ENCODE measurements at regions not wholly inside any gene's neighbourhood (a gene's known extent, or its start where the extent isn't known, plus 50 kb on each side); places are given as distances from the start of the nearest gene placed in this dataset.
"Not testable (repeated sequence)": the region's sequence is repeated elsewhere in the genome, so short reads cannot be mapped to it uniquely, and the experiment has no call there.

DNA sequence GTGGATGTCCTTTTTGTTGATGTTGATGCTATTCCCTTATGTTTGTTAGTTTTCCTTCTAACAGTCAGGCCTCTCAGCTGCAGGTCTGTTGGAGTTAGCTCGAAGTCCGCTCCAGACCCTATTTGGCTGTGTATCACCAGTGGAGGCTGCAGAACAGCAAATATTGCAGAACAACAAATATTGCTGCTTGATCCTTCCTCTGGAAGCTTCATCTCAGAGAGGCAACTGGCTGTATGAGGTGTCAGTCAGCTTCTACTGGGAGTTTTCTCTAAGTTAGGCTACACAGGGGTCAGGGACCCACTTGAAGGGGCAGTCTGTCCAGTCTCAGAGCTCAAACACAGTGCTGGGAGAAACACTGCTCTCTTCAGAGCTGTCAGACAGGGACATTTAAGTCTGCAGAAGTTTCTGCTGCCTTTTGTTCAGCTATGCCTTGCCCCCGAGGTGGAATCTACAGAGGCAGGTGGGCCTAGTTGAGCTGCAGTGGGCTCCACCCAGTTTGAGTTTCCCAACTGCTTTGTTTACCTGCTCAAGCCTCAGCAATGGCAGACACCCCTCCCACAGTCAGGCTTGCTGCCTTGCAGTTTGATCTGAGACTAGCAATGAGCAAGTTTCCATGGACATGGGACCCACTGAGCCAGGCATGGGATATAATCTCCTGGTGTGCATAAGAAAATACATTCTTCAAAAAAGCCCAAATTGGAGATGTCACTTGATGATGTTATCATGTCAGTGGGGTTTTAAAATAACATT lies 99.5 kb downstream of the KDM5D start:
- DNase-seq: no peak

DNA sequence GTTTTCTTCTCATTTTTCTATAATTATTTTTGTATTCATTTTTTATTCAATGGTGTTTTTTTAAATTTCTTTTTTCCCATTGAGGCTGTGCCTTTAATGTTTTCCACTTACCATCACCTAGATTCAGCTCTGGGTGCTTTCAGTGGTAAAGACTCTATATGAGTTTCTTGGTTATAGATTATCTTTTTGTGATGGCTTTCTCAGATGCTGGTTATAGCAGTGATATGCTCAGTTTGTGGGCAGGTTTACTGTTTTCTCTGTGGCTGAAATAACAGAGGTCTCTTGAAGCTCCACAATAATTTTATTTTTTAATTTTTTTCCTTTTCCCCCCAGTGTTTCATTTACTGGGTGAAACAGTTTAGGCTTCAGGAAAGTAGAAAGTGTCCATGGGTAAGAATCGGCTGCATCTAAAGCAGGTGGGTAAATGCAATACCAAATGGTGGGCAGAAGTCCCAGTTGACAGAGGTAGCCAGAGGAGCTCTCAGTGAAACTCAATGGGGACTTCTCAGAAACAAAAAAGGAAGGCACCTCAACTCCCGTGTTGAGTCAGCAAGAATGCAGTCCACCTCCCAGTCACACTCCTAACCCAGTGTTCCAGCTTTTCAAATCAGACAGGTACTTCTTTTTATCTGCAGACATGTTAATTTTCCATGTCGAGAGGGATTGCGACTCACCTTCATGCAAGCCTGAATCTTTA lies 106.7 kb downstream of the KDM5D start:
- DNase-seq: no peak

DNA sequence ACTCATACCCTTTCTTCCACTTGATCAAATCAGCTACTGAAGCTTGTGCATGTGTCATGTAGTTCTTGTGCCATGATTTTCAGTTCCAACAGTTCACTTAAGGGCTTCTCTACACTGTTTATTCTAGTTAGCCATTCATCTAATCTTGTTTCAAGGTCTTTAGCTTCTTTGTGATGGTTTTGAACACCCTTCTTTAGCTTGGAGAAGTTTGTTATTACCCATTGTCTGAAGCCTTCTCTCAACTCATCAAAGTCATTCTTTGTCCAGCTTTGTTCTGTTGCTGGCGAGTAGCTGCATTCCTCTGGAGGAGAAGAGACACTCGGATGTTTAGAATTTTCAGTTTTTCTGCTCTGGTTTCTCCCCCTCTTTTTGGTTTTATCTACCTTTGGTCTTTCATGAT lies 115.6 kb downstream of the KDM5D start:
- DNase-seq: no peak

DNA sequence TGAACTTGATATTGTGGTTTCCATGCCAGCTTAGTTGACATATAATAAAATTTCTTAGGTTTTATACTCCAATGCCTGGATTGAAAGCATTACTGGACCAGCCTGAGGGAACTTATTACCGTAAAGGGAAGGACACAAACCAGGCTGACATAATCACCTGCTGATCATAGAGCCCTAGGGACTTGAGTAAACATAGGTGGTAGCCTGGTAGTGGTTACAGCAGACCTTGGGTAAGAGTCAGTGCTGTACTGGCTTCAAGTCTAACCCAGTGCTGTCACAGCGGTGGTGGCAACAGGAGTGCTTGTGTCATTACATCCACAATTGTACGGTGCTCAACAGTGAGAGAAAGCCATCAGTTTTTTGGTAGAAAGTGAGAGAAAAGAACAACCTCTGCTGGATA lies 122.1 kb downstream of the KDM5D start:
- DNase-seq: no peak

DNA sequence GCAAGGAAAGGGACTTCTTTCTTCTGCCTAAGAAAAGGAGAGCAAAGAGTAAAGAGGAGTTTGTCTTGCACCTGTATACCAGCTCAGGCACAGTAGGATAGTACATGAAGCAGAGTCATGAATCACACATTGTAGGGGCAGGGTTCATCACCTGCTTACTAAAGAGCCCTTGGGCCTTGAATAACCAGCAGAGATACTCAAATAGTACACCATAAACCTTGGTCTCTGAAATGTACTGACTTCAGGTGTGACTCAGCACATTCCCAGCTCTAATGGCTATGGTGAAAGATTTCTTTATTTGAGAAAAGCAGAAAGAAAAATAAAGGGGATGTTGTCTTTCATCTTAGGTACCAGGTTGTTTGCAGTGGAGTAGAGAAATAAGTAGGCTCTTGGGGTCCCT lies 122.8 kb downstream of the KDM5D start:
- no peak for DNase-seq

DNA sequence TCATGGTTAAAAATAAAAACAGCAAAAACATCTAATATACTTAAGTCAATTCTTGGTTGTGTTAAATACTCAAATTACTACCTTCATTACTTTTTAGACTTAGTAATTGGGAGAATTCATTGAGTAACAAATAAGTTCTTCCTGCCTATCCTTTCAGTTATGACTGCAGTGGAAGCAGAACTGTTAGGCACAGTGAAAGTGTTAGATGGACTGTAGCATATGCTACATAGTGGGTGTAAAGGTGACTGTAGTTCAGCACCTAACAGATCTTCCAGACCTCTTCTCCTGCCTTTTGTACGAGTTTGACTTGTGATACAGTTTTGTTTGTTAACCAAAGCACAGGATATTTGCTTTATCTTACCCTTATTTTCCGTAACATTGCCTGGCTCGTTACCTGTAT lies 143.4 kb downstream of the KDM5D start:
- DNase-seq: no peak

DNA sequence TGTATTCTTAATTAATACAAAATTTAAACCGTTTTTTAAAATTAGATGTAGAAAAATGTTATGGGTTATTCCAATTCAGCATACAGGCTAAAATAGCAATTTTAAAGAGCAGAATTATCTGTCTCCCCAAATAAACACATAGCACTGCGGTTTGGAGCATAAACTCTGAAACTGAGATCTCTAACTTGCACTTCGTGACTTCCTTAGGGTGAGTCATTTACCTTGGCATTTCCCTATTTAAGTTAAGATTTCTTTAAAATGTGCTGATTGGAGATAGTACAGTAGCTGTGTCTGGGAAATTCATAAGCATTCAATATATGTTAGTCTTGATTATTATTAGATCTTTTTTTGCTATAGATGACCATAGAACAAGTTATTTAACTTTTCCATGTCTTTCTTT lies 143.8 kb downstream of the KDM5D start:
- no peak for DNase-seq

DNA sequence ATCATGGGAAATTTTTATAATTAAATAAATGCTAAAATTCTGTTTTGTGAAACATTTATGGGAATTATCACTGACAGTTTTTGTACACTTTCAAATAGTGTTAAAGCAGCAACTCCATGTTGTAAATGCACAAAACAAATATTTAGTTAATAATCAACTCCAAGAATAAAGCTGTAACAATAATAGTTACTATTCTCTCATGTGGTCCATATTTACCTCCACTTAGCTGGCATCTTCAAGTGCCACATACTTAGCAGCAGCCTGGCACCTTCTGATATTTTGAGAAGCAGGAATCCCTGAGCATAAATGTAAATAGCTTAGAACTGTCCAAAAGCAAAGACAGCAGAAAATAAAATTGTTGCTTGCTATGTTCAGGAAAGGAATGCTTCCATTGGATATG lies 154.3 kb downstream of the KDM5D start:
- DNase-seq: no peak

DNA sequence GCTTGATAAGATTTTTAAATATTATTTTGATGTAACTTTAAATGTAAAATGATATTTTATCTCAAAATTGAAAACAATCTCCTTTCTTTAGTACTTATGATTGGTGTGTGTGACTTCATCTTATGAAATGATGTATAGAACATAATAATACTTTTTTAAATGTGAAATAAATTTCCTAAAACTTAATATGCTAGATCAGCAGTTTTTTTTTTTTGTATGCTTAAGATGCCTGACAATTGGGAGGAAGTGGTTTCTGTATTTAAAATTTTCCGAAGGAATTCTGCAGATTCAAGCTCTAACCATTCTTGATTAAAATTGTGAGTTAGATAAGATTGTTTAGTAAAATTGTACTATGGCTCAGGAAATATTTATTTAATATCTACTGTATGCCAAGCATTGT lies 154.9 kb downstream of the KDM5D start:
- no peak for DNase-seq

DNA sequence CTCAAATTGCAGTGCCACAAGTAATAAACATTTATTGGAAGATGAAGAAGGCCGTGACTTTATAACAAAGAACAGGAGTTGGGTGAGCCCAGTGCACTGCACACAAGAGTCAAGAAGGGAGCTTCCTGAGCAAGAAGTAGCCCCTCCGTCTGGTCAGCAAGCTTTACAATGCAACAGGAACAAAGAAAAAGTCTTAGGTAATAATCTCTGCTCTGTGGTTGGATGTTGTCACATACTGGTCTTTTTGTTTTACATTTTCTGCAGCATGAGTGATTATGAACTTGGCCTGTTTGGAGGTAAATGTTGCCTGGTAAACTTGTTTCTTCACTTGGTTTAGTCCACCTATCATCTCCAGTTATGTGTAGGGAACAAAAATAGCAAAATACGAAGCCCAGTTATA lies 157.2 kb downstream of the KDM5D start:
- DNase-seq: no peak

DNA sequence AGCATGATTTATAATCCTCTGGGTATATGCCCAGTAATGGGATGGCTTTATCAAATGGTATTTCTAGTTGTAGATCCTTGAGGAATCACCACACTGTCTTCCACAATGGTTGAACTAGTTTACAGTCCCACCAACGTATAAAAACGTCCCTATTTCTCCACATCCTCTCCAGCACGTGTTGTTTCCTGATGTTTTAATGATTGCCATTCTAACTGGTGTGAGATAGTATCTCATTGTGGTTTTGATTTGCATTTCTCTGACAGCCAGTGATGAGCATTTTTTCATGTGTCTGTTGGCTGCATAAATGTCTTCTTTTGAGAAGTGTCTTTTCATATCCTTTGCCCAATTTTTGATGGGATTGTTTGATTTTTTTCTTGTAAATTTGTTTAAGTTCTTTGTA lies 163.5 kb downstream of the KDM5D start:
- DNase-seq: not testable (repeated sequence)

DNA sequence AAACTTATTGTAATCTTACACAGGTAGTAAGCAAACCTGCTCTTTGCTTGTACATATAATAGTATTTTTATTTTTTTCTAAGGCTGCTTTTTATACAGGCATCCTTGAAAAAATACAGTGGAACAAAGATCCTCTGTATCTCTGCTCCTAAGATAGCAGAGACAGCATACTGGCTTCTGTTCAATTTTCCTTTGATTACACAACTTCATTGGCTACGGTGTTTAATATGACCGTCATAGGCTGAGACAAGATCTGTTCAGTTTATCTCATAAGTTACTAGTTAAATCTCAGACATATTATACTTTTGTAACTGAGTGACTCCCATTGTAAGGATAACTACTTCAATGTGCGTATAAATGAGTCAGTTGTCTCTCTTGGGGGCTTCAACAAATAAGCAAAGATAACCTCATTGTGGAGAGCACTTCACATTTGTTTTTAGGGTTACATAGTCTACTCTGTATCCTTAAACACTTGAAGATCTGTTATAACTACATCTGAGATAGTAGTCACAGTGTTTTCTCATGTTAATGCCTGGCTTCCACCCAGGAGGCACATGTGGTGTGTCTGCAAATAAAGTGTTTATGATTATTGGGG lies 166.1 kb downstream of the KDM5D start:
- no peak for DNase-seq

DNA sequence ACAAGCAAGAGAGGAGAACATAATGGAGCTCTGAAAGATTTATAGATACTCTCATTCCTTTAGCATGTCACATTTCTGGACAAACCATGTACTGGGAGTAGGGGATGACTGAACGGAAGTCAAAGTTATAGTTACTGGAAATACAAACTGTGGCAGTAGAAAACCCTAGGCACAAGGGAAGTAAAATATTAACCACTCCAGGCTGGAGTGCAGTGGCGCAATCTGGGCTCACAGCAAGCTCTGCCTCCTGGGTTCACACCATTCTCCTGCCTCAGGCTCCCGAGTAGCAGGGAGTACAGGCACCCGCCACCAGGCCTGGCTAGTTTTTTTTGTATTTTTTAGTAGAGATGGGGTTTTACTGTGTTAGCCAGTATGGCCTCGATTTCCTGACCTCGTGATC lies 167.3 kb downstream of the KDM5D start:
- no peak for DNase-seq

DNA sequence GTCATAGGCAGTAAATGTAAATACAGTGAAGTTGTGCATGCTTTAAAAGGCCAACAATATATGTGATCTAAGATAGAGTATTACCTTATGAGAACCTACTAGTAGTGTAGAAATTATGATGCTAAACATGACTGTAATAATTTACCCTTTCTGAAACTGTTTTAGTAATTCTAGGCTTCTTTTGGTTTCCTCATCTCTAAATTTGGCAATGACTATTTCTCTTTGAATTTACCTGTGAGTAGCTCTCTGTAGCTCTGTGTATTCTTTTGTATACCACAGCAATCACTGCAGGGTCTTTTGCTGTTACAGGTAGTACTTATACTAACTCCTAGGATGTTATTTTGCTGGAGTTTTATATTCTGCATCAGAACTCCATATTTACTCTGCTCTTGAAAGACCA lies 169.6 kb downstream of the KDM5D start:
- no peak for DNase-seq

DNA sequence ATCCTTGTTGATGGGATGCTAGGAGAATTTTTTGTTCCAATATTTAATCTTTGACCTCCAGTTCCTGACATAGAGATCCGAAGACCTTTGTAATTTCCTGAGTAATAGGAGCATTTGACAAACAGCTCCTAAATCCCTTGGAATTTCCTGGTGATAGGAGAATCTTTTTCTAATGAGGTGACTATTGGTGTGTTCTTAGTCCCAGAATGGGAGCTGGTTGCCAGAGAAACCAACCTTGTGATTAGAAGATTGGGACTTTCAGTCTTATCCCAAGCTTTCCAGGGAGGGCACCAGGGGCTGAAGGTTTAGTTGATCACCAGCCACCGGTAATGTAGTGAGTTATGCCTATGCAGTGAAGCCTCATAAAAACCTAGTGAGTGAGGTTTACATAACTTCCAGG lies 170.9 kb downstream of the KDM5D start:
- DNase-seq: no peak

DNA sequence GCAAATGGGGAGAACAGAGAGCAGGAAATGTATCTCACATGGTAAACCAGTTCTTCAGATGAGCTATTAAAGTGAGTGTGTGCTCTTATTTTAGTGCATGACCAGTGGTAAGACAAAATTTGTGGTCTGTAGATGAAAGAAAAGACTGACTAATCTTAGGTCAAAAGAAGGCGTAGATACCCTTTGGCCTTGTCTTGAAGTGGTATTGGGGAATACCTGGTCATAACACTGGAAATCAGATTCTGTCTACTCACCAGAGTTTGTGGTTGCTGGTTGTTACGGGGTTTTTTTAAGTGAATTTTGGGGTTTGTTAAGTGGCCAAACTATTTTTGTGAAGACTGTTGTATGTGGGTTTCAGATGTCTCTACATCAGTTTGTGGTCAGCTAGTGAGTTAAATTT lies 173.5 kb downstream of the KDM5D start:
- no peak for DNase-seq

DNA sequence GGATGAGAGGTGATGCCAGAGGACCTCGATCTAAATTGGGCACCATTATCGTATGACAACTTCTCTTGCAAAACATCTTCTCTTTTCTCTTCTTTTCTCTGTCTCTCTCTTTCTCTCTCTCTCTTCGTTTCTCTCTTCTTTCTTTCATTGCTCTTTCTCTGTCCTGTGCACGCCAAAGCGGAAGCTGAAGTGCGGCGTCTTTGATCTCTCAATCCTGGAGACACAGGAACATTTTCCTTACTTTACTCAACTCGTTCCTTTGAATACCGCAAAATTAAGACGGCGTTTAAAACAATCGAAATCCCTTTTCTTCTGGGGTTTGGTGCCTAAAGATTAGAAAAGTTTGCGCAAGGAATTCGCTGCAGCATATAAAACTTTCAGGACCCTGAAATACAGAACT lies 176.6 kb downstream of the KDM5D start:
- peak in 2 of 58 donors; percentile 0 to 1 for DNase-seq

DNA sequence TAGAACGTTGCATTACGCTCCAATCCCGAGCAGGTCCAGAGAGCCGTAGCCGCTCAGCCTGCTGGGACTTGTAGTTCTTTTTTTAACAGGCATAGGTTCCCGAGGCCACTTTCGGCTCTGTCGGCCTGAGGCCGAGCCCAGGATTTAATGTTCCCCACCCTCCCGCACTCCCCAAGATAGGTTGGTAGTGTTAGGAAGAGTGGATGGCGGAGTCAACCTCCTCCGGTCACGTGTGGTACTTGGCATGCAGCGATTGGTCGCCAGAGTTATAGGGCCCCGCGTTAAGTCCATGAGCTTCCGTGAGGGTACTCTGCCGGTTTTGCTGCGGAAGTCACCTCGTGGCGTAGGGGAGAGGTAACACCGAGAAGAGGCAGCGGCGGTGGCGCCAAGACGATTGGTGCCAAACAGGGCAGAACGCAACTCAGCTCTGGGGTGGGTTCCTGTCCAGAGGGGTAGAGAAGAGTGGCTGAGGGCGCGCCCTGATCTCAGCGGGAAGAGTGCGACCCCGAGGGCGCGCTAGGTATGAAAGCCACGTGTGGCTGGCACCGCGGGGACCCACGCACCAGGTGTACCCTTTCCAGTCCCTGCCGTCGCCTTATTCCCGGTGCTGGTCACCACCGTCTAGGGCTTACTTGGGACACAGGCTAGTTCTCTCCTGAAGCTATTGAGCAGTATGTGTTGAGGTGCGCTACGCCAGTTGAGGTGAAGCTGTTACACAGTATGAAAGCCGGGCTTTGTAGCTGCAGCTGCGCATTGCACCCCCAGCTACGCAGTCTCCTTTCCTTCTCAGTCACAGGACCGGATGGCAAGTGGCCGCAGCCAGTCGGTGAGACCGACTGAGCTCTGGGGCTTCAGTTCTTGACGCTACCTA lies 177.2 kb downstream of the KDM5D start:
- DNase-seq: peak in 33 of 58 donors; percentile 24 to 92 (median 80)

DNA sequence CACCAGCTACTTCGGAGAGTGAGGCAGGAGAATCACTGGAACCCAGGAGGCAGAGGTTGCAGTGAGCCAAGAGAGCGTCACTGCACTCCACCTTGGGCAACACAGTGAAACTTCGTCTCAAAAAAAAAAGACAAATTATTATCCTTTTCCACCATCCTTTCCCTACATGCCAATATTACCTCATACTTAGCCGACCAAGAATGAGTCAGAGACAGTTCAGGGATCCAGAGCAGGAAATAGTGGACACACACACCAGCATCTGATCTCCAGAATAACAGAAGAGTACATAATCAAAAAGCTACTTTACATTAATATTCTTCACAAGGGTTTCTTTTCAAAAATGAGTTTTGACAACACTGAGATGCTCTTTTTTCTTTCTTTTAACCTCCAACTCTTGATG lies 185.4 kb downstream of the KDM5D start:
- no peak for DNase-seq

DNA sequence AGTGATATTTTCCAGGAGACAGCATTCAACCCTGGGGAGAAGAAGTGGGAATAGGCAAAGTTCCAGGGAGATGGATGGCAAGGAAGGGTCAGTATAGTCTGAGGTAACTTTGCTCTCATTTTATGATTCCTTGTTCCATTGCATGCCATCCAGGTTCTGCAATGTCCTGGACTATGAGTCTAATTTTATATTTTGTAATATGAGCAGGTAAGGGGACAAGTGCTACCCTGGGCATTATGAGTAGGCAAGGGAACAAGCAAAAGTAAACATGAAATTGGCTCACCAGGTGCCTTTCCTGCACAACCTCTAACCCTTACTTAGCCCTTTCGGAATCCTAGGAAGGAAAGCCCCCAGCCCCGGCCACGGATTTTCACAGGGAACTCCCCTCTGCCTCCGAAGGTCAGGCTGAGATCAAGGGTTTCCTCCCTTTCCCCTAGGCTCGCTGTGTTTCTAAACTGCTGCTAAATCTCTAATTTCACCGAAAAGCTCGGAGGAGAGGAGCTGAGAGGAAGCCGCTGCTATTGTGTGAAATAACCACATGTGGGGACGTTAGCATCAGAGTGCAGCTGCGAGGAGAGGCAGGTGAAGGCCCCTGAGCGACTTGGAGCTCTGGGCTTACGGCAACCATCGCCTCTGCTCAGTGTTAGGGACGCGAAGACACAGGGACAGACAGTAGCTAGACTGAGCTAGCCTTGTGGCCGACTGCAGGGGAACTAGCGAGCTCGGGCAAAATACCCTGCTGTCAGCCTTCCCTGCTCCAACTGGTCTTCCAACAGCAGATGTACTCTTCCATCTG lies 194.7 kb downstream of the KDM5D start:
- DNase-seq: no peak

Data from anterior cingulate cortex (tissue), 58 donors.